Natural killer cell (primary cell): ENCODE measurements at regions not wholly inside any gene's neighbourhood (a gene's known extent, or its start where the extent isn't known, plus 50 kb on each side); places are given as distances from the start of the nearest gene placed in this dataset.

Source experiments
- ATAC-seq, 3 donors: fragments of 150-1000 bp in 2 of 3; fragments of 200-7000 bp in 1 of 3; cut with Tn5 transposase; 1 replicate in 1 of 3; 2 replicates in 2 of 3; pipeline ENCODE4 v1.10.0; 2021; ENCODE audit warnings: mild to moderate bottlenecking in 2 of 3, moderate library complexity in 2 of 3
- DNase-seq, 2 donors: peaks; one replicate each; pipeline versions ENCODE4 v3.0.0 to v3.0.0-alpha.2; 2013 to 2021; ENCODE audit warnings: mixed read lengths in 1 of 2
- H3K27ac ChIP-seq: one replicate; pipeline ENCODE4 v1.5.1; 2013; ENCODE audit warnings: mild to moderate bottlenecking, low read length
- H3K27me3 ChIP-seq: one replicate; pipeline ENCODE4 v1.6.1; 2013; ENCODE audit warnings: low read length; ENCODE audit not compliant: control insufficient read depth, insufficient read depth
- H3K36me3 ChIP-seq: one replicate; pipeline ENCODE4 v1.6.1; 2013; ENCODE audit warnings: low read length; ENCODE audit not compliant: control insufficient read depth, insufficient read depth
- H3K4me1 ChIP-seq: one replicate; pipeline ENCODE4 v1.6.1; 2013; ENCODE audit warnings: low read length; ENCODE audit not compliant: control insufficient read depth, insufficient read depth
- H3K4me3 ChIP-seq: one replicate; pipeline ENCODE4 v1.5.1; 2013; ENCODE audit warnings: low read length
- H3K9me3 ChIP-seq: one replicate; pipeline ENCODE4 v1.6.1; 2013; ENCODE audit warnings: low read length; ENCODE audit not compliant: control insufficient read depth, insufficient read depth
- H3K27ac Mint-ChIP-seq, 2 donors: one replicate each; pipeline ENCODE4 v1.8.0; 2022; ENCODE audit warnings: mild to moderate bottlenecking in 2 of 2, mixed read lengths in 2 of 2, moderate library complexity in 1 of 2
- H3K27me3 Mint-ChIP-seq, 2 donors: one replicate each; pipeline ENCODE4 v1.8.0; 2022; ENCODE audit warnings: low read depth in 2 of 2, mixed read lengths in 2 of 2
- H3K36me3 Mint-ChIP-seq: one replicate; pipeline ENCODE4 v1.8.0; 2022; ENCODE audit warnings: mixed read lengths
- H3K4me1 Mint-ChIP-seq, 2 donors: one replicate each; pipeline ENCODE4 v1.8.0; 2022; ENCODE audit warnings: mixed read lengths in 2 of 2
- H3K4me3 Mint-ChIP-seq: one replicate; pipeline ENCODE4 v1.8.0; 2022; ENCODE audit warnings: mild to moderate bottlenecking, moderate library complexity, mixed read lengths
- H3K9me3 Mint-ChIP-seq, 2 donors: one replicate each; pipeline ENCODE4 v1.8.0; 2022; ENCODE audit warnings: mixed read lengths in 2 of 2
- CTCF ChIP-seq: fragments of 200-600 bp; IDR thresholded peaks from one replicate; pipeline ENCODE4 v1.8.0; 2022; ENCODE audit warnings: antibody characterized with exemption
- WGBS: methylation state at CpG from one replicate; pipeline ENCODE4 v1.1.7; 2013; ENCODE audit warnings: missing lambda C conversion rate; ENCODE audit not compliant: insufficient coverage; 5-methylcytosine and 5-hydroxymethylcytosine counted together
- intact Hi-C: fragments of 100-400 bp; cut with micrococcal nuclease; formaldehyde crosslinking; loops from one replicate; pipeline ENCODE4 v1.14.2; 2022

- H3K36me3 ChIP-seq, result no peaks in the 10 kb centered on the region
- intact Hi-C loops, result no loop called here
- H3K36me3 Mint-ChIP-seq, result no peaks in the 10 kb centered on the region
- DNase-seq (no peak), ATAC-seq (no peak)
- no peaks in the 10 kb centered on the region for H3K27me3 ChIP-seq
- no peaks in the 10 kb centered on the region for H3K9me3 Mint-ChIP-seq
- H3K27ac Mint-ChIP-seq, result no peak overlapping the region
- no peak overlapping the region for H3K4me3 ChIP-seq
- peaks cover 2 to 18% of the 10 kb centered on the region in 2 donors for H3K27me3 Mint-ChIP-seq
- H3K27ac ChIP-seq, result no peak overlapping the region
- peaks cover 6 to 8% of the 10 kb centered on the region in 2 donors for H3K4me1 Mint-ChIP-seq
- H3K9me3 ChIP-seq, result no peaks in the 10 kb centered on the region
- WGBS, result 78% methylated on average over 11 of the region's 11 CpGs
- H3K4me3 Mint-ChIP-seq, result no peak overlapping the region
- no peak for TF ChIP-seq CTCF
- H3K4me1 ChIP-seq, result peaks cover 9% of the 10 kb centered on the region
These were observed 266.1 kb downstream of the ADGRD1 start for GRCh38 chr12:131219670-131220330.

- no peak overlapping the region for H3K27ac Mint-ChIP-seq
- Histone ChIP-seq H3K9me3 (no peaks in the 10 kb centered on the region), H3K4me1 (peaks cover 9% of the 10 kb centered on the region), H3K27me3 (no peaks in the 10 kb centered on the region), H3K36me3 (no peaks in the 10 kb centered on the region), H3K4me3 (no peak overlapping the region), H3K27ac (no peak overlapping the region)
- no peak overlapping the region for H3K4me3 Mint-ChIP-seq
- peaks cover 6 to 8% of the 10 kb centered on the region in 2 donors for H3K4me1 Mint-ChIP-seq
- WGBS, result 92% methylated on average over 6 of the region's 6 CpGs
- H3K27me3 Mint-ChIP-seq, result peaks cover 2 to 18% of the 10 kb centered on the region in 2 donors
- intact Hi-C loops, result no loop called here
- ATAC-seq (no peak), DNase-seq (no peak)
- no peaks in the 10 kb centered on the region for H3K9me3 Mint-ChIP-seq
- no peak for TF ChIP-seq CTCF
- H3K36me3 Mint-ChIP-seq, result no peaks in the 10 kb centered on the region
These were observed 266.6 kb downstream of the ADGRD1 start for GRCh38 chr12:131220331-131220685.

GRCh38 chr12:131221061-131221956, 267.6 kb downstream of the ADGRD1 start:
- TF ChIP-seq CTCF, result no peak
- Mint-ChIP-seq H3K4me3 (no peak overlapping the region), H3K36me3 (no peaks in the 10 kb centered on the region), H3K4me1 (peaks cover 6 to 8% of the 10 kb centered on the region in 2 donors), H3K9me3 (no peaks in the 10 kb centered on the region), H3K27ac (no peak overlapping the region), H3K27me3 (peaks cover 2 to 18% of the 10 kb centered on the region in 2 donors)
- Histone ChIP-seq H3K4me1 (peaks cover 9% of the 10 kb centered on the region), H3K36me3 (no peaks in the 10 kb centered on the region), H3K27me3 (no peaks in the 10 kb centered on the region), H3K9me3 (no peaks in the 10 kb centered on the region), H3K4me3 (no peak overlapping the region), H3K27ac (no peak overlapping the region)
- intact Hi-C loops, result no loop called here
- no peak for DNase-seq
- ATAC-seq, result no peak
- WGBS, result 52% methylated on average over 17 of the region's 17 CpGs
